ENCODE measurements at regions not wholly inside any gene's neighbourhood (a gene's known extent, or its start where the extent isn't known, plus 50 kb on each side); places are given as distances from the start of the nearest gene placed in this dataset.

DNA sequence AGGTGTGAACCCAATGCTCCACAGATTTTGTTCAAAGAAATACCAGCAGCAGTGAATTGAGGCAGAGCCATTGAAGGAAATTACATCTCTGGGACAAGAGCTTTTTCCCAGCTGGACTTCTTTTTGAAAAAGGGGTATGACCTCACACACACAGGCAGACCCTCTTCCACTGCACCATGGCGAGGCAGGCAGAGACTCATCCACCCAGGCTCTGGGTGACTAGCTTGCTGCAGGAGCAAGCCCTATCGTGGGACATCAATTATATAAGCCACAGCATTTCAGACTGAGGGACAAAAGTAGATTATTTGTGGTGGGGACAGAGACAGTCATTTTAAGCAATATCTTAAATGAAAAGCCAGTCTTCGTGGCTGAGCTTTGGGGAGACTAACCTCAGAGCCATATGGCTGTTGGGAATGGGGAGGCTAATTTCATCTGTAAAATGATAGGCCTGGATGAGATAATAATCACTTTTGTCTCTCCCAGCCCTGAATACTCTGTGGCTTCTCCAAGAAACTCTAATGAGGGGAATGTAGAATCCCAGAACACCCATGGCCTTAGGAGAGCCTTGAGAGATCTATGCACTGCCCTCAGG lies 113.1 kb upstream of the TNC start:
- Histone ChIP-seq H3K4me3 (ENCODE audit: low read depth in 1 of 3, low read length in 3 of 3) (no peak overlapping the region), H3K4me1 (ENCODE audit: control insufficient read depth in 3 of 3, insufficient read depth in 2 of 3, low read depth in 1 of 3, low read length in 2 of 3) (no peaks in the 10 kb centered on the region), H3K27ac (ENCODE audit: low read depth in 1 of 3, low read length in 2 of 3) (no peak overlapping the region), H3K27me3 (ENCODE audit: control insufficient read depth in 3 of 3, insufficient read depth in 3 of 3, low read length in 3 of 3) (peaks cover 0 to 2% (median 0%) of the 10 kb centered on the region in 3 donors), H3K9me3 (ENCODE audit: control insufficient read depth in 2 of 2, insufficient read depth in 1 of 2, low read depth in 1 of 2, low read length in 1 of 2) (no peaks in the 10 kb centered on the region), H3K36me3 (ENCODE audit: control insufficient read depth in 3 of 3, insufficient read depth in 2 of 3, low read depth in 1 of 3, low read length in 3 of 3) (no peaks in the 10 kb centered on the region)
- FAIRE-seq, result no peak
- DNase-seq, result no peak
- 70 to 89% (median 83%) methylated on average over 3 of the region's 3 CpGs for WGBS, 3 donors

DNA sequence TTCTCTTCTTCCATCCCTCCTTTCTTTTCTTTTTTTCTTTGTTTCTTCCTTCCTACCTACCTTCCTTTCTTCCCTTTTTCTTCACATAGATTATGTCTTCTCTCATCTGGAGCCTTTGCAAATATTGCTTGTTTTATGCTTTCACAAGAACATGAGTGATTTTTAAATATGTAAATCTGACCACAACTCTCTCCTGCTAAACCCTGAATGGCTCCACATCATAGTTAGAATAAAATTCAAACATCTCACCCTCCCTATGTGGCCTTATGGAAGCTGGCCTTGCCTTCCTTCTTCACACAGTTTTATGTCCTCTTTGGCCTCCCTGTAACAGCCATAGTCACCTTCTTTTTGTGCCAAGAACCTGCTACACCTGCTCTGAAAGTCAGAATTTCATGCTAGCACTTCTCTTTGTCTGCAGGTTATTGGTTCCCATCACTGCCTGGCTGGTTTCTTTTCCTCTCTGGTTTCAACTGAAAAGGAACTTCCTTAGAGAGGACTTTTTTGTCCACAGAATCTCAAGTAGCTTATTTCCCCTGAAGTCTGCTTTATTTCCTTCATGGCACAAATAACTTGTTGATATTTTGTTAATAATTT lies 114.3 kb upstream of the TNC start:
- no peak for FAIRE-seq
- no peak for DNase-seq
- H3K4me3 ChIP-seq (ENCODE audit: low read depth in 1 of 3, low read length in 3 of 3), result no peak overlapping the region
- no peaks in the 10 kb centered on the region for H3K4me1 ChIP-seq (ENCODE audit: control insufficient read depth in 3 of 3, insufficient read depth in 2 of 3, low read depth in 1 of 3, low read length in 2 of 3)
- no peaks in the 10 kb centered on the region for H3K36me3 ChIP-seq (ENCODE audit: control insufficient read depth in 3 of 3, insufficient read depth in 2 of 3, low read depth in 1 of 3, low read length in 3 of 3)
- no peak overlapping the region for H3K27ac ChIP-seq (ENCODE audit: low read depth in 1 of 3, low read length in 2 of 3)
- H3K27me3 ChIP-seq (ENCODE audit: control insufficient read depth in 3 of 3, insufficient read depth in 3 of 3, low read length in 3 of 3), result peaks cover 0 to 2% (median 0%) of the 10 kb centered on the region in 3 donors
- H3K9me3 ChIP-seq (ENCODE audit: control insufficient read depth in 2 of 2, insufficient read depth in 1 of 2, low read depth in 1 of 2, low read length in 1 of 2), result no peaks in the 10 kb centered on the region

DNA sequence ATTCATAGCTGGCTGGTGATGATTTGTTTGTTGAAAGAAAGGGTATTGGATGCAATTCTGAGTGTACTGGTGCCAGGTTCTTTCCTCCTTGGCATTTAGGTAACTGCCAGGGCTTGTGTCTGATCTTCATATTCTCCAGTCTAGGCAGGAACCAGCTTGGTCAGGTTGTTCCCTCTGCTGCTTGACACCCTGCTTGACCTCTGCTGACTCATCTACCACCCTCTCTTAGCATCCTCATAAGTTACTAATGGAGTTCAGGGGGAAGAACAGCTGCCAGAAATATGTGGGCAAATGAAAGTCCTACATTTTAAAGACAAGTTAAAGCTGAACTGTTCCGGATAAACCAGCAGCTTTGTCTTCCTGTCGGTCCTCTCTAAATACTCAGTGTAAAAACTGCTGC lies 116.1 kb upstream of the TNC start:
- Histone ChIP-seq H3K36me3 (ENCODE audit: control insufficient read depth in 3 of 3, insufficient read depth in 2 of 3, low read depth in 1 of 3, low read length in 3 of 3) (no peaks in the 10 kb centered on the region), H3K27ac (ENCODE audit: low read depth in 1 of 3, low read length in 2 of 3) (no peak overlapping the region), H3K4me3 (ENCODE audit: low read depth in 1 of 3, low read length in 3 of 3) (no peak overlapping the region), H3K4me1 (ENCODE audit: control insufficient read depth in 3 of 3, insufficient read depth in 2 of 3, low read depth in 1 of 3, low read length in 2 of 3) (no peaks in the 10 kb centered on the region), H3K27me3 (ENCODE audit: control insufficient read depth in 3 of 3, insufficient read depth in 3 of 3, low read length in 3 of 3) (peaks cover 0 to 2% (median 0%) of the 10 kb centered on the region in 3 donors), H3K9me3 (ENCODE audit: control insufficient read depth in 2 of 2, insufficient read depth in 1 of 2, low read depth in 1 of 2, low read length in 1 of 2) (no peaks in the 10 kb centered on the region)
- no peak for FAIRE-seq
- 60 to 88% (median 69%) methylated on average over 2 of the region's 2 CpGs for WGBS, 3 donors
- no peak for DNase-seq

DNA sequence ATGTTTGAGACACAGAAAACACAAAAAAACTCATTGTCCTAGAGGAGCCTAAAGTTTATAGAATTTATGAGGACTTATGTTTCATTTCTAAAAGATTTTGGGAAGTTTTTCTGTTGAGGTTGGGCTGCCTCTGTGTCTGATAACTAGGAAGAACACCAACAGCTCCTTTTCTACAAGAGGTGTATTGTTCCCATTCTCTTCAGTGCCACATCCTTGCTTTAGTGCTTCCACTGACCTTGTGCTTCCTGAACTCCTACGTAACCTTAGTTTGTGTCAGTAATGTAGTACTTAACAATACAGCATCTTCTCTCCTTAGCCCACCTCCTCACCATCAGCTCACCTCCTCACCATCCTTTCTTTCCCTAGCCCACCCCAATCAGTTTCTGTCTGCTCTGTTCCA lies 117.3 kb upstream of the TNC start:
- no peaks in the 10 kb centered on the region for H3K4me1 ChIP-seq (ENCODE audit: control insufficient read depth in 3 of 3, insufficient read depth in 2 of 3, low read depth in 1 of 3, low read length in 2 of 3)
- 43 to 86% (median 84%) methylated on average over 1 of the region's 1 CpG for WGBS, 3 donors
- no peak for FAIRE-seq

DNA sequence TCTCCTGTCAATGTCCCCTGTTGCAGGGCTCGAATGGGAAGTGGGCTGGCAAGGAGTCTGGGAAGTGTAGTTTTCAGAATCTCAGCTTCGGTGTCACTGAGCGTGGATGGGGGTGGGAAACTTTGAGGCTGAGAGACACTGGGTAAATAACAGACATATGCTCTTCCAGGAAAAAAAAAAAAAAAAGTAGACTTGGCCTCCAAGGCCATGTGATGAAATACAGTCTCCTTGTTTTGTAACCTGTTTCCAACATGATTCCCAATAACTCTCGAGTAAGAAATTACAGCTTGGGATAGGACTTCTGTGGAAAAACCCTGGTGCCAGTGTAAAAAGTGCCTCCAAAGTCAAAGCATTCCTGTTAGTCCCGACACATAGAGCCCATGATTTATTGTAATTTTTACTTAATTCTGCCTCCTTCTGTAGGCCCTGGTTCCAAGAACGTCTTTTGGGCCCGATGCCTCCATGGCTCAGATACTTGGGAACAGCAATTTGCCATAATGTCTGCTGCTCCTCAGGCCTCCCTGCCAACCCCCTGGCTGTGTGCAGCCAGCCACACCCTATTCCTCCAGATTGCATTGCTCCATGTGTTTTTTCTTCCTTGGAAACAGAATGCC lies 119.5 kb upstream of the TNC start:
- Histone ChIP-seq H3K4me3 (ENCODE audit: low read depth in 1 of 3, low read length in 3 of 3) (no peak overlapping the region), H3K27me3 (ENCODE audit: control insufficient read depth in 3 of 3, insufficient read depth in 3 of 3, low read length in 3 of 3) (peaks cover 0 to 2% (median 0%) of the 10 kb centered on the region in 3 donors), H3K9me3 (ENCODE audit: control insufficient read depth in 2 of 2, insufficient read depth in 1 of 2, low read depth in 1 of 2, low read length in 1 of 2) (no peaks in the 10 kb centered on the region), H3K27ac (ENCODE audit: low read depth in 1 of 3, low read length in 2 of 3) (no peak overlapping the region), H3K36me3 (ENCODE audit: control insufficient read depth in 3 of 3, insufficient read depth in 2 of 3, low read depth in 1 of 3, low read length in 3 of 3) (no peaks in the 10 kb centered on the region), H3K4me1 (ENCODE audit: control insufficient read depth in 3 of 3, insufficient read depth in 2 of 3, low read depth in 1 of 3, low read length in 2 of 3) (no peaks in the 10 kb centered on the region)
- FAIRE-seq, result no peak
- peak in 1 of 2 donors; percentile 30 for DNase-seq
- 82 to 90% (median 88%) methylated on average over 7 of the region's 7 CpGs for WGBS, 3 donors

More for the DNA sequence above, 117.3 kb upstream of the TNC start:
- H3K4me3 ChIP-seq (ENCODE audit: low read depth in 1 of 3, low read length in 3 of 3), result no peak overlapping the region
- no peak overlapping the region for H3K27ac ChIP-seq (ENCODE audit: low read depth in 1 of 3, low read length in 2 of 3)
- peaks cover 0 to 2% (median 0%) of the 10 kb centered on the region in 3 donors for H3K27me3 ChIP-seq (ENCODE audit: control insufficient read depth in 3 of 3, insufficient read depth in 3 of 3, low read length in 3 of 3)
- no peak for DNase-seq
- H3K9me3 ChIP-seq (ENCODE audit: control insufficient read depth in 2 of 2, insufficient read depth in 1 of 2, low read depth in 1 of 2, low read length in 1 of 2), result no peaks in the 10 kb centered on the region
- no peaks in the 10 kb centered on the region for H3K36me3 ChIP-seq (ENCODE audit: control insufficient read depth in 3 of 3, insufficient read depth in 2 of 3, low read depth in 1 of 3, low read length in 3 of 3)

DNA sequence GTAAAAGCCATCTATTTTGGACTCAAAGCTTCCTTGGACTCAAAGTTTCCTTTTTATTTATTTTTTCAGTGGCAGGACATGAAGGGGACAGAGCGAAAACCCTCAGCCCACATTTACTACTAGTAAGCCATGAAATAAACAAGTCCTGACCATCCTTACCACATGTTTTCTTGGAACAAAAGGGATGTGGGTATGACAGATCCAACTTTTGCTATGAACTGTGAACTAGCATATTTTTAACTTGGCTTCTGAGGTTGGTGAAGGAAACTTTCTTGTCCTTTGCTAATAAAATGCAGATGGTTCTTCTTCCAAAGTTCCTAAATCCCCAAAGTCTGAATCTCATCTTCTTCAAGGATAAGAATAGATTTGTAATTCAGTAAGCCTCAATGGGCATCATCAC lies 122.7 kb upstream of the TNC start:
- 74 to 91% (median 85%) methylated on average over 1 of the region's 1 CpG for WGBS, 3 donors
- DNase-seq, result no peak
- H3K27me3 ChIP-seq (ENCODE audit: control insufficient read depth in 3 of 3, insufficient read depth in 3 of 3, low read length in 3 of 3), result no peaks in the 10 kb centered on the region
- no peak overlapping the region for H3K27ac ChIP-seq (ENCODE audit: low read depth in 1 of 3, low read length in 2 of 3)
- no peaks in the 10 kb centered on the region for H3K4me1 ChIP-seq (ENCODE audit: control insufficient read depth in 3 of 3, insufficient read depth in 2 of 3, low read depth in 1 of 3, low read length in 2 of 3)
- no peak for FAIRE-seq
- H3K4me3 ChIP-seq (ENCODE audit: low read depth in 1 of 3, low read length in 3 of 3), result no peak overlapping the region
- no peaks in the 10 kb centered on the region for H3K9me3 ChIP-seq (ENCODE audit: control insufficient read depth in 2 of 2, insufficient read depth in 1 of 2, low read depth in 1 of 2, low read length in 1 of 2)
- H3K36me3 ChIP-seq (ENCODE audit: control insufficient read depth in 3 of 3, insufficient read depth in 2 of 3, low read depth in 1 of 3, low read length in 3 of 3), result no peaks in the 10 kb centered on the region

DNA sequence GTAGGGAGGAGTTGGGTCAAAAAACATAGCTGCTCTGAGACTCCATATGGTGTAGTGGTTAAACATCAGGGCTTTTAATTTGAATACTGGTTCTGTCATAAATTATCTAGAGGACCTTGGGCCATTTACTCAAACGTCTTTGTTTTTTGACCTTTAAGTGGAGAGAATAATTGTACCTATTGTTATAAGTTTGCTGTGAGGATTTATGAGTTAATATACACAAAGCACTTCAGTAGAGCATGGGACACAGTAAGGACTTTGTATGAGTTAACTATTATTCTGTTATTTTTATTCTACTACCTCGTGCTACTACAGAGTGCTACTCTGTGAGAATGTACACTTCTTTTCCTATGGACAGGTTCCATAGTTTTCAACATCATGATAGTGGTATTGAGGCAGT lies 123.7 kb upstream of the TNC start:
- Histone ChIP-seq H3K27me3 (ENCODE audit: control insufficient read depth in 3 of 3, insufficient read depth in 3 of 3, low read length in 3 of 3) (no peaks in the 10 kb centered on the region), H3K9me3 (ENCODE audit: control insufficient read depth in 2 of 2, insufficient read depth in 1 of 2, low read depth in 1 of 2, low read length in 1 of 2) (no peaks in the 10 kb centered on the region), H3K4me1 (ENCODE audit: control insufficient read depth in 3 of 3, insufficient read depth in 2 of 3, low read depth in 1 of 3, low read length in 2 of 3) (no peaks in the 10 kb centered on the region), H3K27ac (ENCODE audit: low read depth in 1 of 3, low read length in 2 of 3) (no peak overlapping the region), H3K36me3 (ENCODE audit: control insufficient read depth in 3 of 3, insufficient read depth in 2 of 3, low read depth in 1 of 3, low read length in 3 of 3) (no peaks in the 10 kb centered on the region), H3K4me3 (ENCODE audit: low read depth in 1 of 3, low read length in 3 of 3) (no peak overlapping the region)
- FAIRE-seq (no peak), DNase-seq (no peak)
- WGBS, 3 donors, result 8 to 33% (median 17%) methylated on average over 2 of the region's 2 CpGs

DNA sequence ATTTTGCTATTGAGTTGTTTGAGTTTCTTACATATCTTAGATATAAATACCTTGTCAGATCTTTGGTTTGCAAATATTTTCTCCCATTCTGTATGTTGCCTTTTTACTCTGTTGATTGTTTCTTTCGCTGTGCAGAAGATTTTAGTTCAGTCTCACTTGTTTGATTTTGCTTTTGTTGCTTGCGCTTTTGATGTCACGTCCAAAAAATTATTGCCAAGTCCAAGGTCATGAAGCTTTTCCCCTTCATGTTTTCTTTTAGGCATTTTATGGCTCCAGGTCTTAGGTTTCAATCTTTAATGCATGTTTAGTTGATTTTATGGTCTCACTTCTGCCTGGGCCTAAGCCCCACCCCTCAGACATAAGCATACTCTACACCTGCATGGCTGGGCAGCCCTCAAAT lies 131.5 kb upstream of the TNC start:
- Histone ChIP-seq H3K36me3 (ENCODE audit: control insufficient read depth in 3 of 3, insufficient read depth in 2 of 3, low read depth in 1 of 3, low read length in 3 of 3) (no peaks in the 10 kb centered on the region), H3K4me3 (ENCODE audit: low read depth in 1 of 3, low read length in 3 of 3) (no peak overlapping the region), H3K9me3 (ENCODE audit: control insufficient read depth in 2 of 2, insufficient read depth in 1 of 2, low read depth in 1 of 2, low read length in 1 of 2) (peaks cover 0 to 3% of the 10 kb centered on the region in 2 donors), H3K4me1 (ENCODE audit: control insufficient read depth in 3 of 3, insufficient read depth in 2 of 3, low read depth in 1 of 3, low read length in 2 of 3) (no peaks in the 10 kb centered on the region), H3K27me3 (ENCODE audit: control insufficient read depth in 3 of 3, insufficient read depth in 3 of 3, low read length in 3 of 3) (no peaks in the 10 kb centered on the region), H3K27ac (ENCODE audit: low read depth in 1 of 3, low read length in 2 of 3) (no peak overlapping the region)
- FAIRE-seq (no peak), DNase-seq (no peak)
- 24 to 78% (median 48%) methylated on average over 3 of the region's 3 CpGs for WGBS, 3 donors
